ENCODE measurements at regions not wholly inside any gene's neighbourhood (a gene's known extent, or its start where the extent isn't known, plus 50 kb on each side); places are given as distances from the start of the nearest gene placed in this dataset.

DNA sequence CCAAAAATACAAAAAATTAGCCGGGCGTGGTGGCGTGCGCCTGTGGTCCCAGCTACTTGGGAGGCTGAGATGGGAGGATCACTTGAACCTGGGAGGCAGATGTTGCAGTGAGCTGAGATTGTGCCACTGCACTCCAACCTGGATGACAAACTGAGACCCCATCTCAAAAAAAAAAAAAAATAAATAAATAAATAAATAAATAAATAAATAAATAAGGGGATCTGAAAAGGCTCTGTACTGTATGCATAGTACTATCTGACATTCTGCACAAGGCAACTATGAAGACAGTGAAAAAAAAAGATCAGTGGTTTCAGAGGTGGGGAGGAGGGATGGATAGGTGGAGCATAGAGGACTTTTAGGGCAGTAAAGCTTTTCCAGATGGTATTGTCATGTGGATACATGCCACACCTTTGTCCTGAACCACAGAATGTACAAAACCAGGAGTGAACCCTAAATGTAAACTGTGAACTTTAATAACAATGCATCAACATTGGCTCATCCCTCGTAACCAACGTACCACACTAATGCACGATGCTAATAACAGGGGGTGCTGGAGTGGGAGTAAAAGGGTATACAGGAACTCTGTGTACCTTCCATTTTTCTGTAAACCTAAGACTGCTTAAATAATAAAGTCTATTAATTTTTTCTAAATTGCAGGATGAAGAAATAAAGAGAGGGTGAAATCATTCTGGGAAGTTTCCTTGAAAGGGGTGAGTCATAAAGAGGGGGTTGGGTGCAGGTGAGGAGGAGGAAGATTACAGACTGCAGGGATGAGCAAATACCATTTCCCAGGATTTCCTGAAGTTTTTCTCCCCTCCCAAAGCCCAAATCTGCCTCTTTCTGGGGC lies 155.8 kb upstream of the SDK2 start:
- no peak for DNase-seq (ENCODE audit: low spot score in 2 of 2)
- WGBS, 2 donors = 82 to 90% methylated on average over 7 of the region's 7 CpGs
- intact Hi-C loops (cut with DNase I; ENCODE audit: low total_unique reads) = no loop called here
- H3K4me3 ChIP-seq (ENCODE audit: low read depth, poor library complexity, severe bottlenecking) = no peak overlapping the region
- TF ChIP-seq, protein P1, sequence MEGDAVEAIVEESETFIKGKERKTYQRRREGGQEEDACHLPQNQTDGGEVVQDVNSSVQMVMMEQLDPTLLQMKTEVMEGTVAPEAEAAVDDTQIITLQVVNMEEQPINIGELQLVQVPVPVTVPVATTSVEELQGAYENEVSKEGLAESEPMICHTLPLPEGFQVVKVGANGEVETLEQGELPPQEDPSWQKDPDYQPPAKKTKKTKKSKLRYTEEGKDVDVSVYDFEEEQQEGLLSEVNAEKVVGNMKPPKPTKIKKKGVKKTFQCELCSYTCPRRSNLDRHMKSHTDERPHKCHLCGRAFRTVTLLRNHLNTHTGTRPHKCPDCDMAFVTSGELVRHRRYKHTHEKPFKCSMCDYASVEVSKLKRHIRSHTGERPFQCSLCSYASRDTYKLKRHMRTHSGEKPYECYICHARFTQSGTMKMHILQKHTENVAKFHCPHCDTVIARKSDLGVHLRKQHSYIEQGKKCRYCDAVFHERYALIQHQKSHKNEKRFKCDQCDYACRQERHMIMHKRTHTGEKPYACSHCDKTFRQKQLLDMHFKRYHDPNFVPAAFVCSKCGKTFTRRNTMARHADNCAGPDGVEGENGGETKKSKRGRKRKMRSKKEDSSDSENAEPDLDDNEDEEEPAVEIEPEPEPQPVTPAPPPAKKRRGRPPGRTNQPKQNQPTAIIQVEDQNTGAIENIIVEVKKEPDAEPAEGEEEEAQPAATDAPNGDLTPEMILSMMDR (IDR thresholded peaks at IDR 0.05) = no peak

GRCh38 chr17:73800893-73801292 lies 156.6 kb upstream of the SDK2 start:
- H3K4me3 ChIP-seq (ENCODE audit: low read depth, poor library complexity, severe bottlenecking) = no peak overlapping the region
- intact Hi-C loops (cut with DNase I; ENCODE audit: low total_unique reads) = no loop called here
- WGBS, 2 donors = 58% methylated on average over 8 of the region's 8 CpGs
- peak in 1 of 2 donors; percentile 57 for DNase-seq (ENCODE audit: low spot score in 2 of 2)
- no peak for TF ChIP-seq POLR2A (IDR thresholded peaks at IDR 0.05)
- TF ChIP-seq, protein P1 (IDR thresholded peaks at IDR 0.05) = no peak

GRCh38 chr17:73801455-73802100 lies 157.3 kb upstream of the SDK2 start:
- 80 to 88% methylated on average over 8 of the region's 8 CpGs for WGBS, 2 donors
- no peak overlapping the region for H3K4me3 ChIP-seq (ENCODE audit: low read depth, poor library complexity, severe bottlenecking)
- TF ChIP-seq, protein P1 (IDR thresholded peaks at IDR 0.05) = no peak
- no peak for TF ChIP-seq POLR2A (IDR thresholded peaks at IDR 0.05)
- intact Hi-C loops (cut with DNase I; ENCODE audit: low total_unique reads) = no loop called here
- DNase-seq (ENCODE audit: low spot score in 2 of 2) = peak in 1 of 2 donors; percentile 57

- DNase-seq (ENCODE audit: low spot score in 2 of 2) = peak in 1 of 2 donors; percentile 26
- 69 to 77% methylated on average over 4 of the region's 4 CpGs for WGBS, 2 donors
- H3K4me3 ChIP-seq (ENCODE audit: low read depth, poor library complexity, severe bottlenecking) = no peak overlapping the region
- TF ChIP-seq, protein P1 (IDR thresholded peaks at IDR 0.05) = no peak
- no peak for TF ChIP-seq POLR2A (IDR thresholded peaks at IDR 0.05)
- intact Hi-C loops (cut with DNase I; ENCODE audit: low total_unique reads) = no loop called here
Measured at GRCh38 chr17:73802314-73802713, 158.1 kb upstream of the SDK2 start.

GRCh38 chr17:73802871-73803270 lies 158.6 kb upstream of the SDK2 start:
- H3K4me3 ChIP-seq (ENCODE audit: low read depth, poor library complexity, severe bottlenecking) = no peak overlapping the region
- DNase-seq (ENCODE audit: low spot score in 2 of 2) = peak in 1 of 2 donors; percentile 23
- TF ChIP-seq, protein P1 (IDR thresholded peaks at IDR 0.05) = no peak
- no peak for TF ChIP-seq POLR2A (IDR thresholded peaks at IDR 0.05)
- intact Hi-C loops (cut with DNase I; ENCODE audit: low total_unique reads) = no loop called here
- 100% methylated on average over 1 of the region's 1 CpG for WGBS, 2 donors

Measured in lower leg skin (tissue), 4 donors.